VCaP (cell line): ENCODE measurements at regions not wholly inside any gene's neighbourhood (a gene's known extent, or its start where the extent isn't known, plus 50 kb on each side); places are given as distances from the start of the nearest gene placed in this dataset.

Experiments
- H3K27ac ChIP-seq: fragments of 450-650 bp; 2 replicates; pipeline ENCODE4 v1.5.1; 2017
- TF ChIP-seq, protein P1 (sequence below): fragments of 450-650 bp; conservative IDR thresholded peaks from 2 replicates; pipeline ENCODE4 v1.5.1; 2017; ENCODE audit warnings: mild to moderate bottlenecking, moderate library complexity

- H3K27ac ChIP-seq, result no peak overlapping the region
- TF ChIP-seq, protein P1, sequence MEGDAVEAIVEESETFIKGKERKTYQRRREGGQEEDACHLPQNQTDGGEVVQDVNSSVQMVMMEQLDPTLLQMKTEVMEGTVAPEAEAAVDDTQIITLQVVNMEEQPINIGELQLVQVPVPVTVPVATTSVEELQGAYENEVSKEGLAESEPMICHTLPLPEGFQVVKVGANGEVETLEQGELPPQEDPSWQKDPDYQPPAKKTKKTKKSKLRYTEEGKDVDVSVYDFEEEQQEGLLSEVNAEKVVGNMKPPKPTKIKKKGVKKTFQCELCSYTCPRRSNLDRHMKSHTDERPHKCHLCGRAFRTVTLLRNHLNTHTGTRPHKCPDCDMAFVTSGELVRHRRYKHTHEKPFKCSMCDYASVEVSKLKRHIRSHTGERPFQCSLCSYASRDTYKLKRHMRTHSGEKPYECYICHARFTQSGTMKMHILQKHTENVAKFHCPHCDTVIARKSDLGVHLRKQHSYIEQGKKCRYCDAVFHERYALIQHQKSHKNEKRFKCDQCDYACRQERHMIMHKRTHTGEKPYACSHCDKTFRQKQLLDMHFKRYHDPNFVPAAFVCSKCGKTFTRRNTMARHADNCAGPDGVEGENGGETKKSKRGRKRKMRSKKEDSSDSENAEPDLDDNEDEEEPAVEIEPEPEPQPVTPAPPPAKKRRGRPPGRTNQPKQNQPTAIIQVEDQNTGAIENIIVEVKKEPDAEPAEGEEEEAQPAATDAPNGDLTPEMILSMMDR, result no peak
Observed at GRCh38 chr16:66260522-66261254, 105.8 kb upstream of the CDH5 start.

GRCh38 chr16:66258916-66259845, 107.3 kb upstream of the CDH5 start:
- TF ChIP-seq, protein P1, result no peak
- no peak overlapping the region for H3K27ac ChIP-seq

DNA sequence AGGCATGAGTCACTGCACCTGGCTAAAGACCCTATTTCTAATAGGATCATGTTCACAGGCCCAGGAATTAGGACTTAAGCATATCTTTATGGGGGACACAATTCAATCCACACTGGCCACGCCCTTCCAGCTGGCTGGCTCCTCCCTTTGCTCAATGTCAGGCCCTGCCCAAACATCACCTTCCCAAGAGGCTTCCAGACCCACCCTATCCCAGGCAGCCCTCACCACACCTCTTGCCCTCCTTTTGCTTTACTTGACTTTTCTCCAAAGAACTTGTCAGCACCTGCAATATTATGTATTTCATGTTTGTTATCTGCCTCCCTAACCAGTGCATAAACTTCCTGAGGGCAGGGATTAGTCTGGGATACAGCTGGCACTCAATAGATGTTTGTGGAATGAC, 109.6 kb upstream of the CDH5 start:
- TF ChIP-seq, protein P1, result no peak
- no peak overlapping the region for H3K27ac ChIP-seq

DNA sequence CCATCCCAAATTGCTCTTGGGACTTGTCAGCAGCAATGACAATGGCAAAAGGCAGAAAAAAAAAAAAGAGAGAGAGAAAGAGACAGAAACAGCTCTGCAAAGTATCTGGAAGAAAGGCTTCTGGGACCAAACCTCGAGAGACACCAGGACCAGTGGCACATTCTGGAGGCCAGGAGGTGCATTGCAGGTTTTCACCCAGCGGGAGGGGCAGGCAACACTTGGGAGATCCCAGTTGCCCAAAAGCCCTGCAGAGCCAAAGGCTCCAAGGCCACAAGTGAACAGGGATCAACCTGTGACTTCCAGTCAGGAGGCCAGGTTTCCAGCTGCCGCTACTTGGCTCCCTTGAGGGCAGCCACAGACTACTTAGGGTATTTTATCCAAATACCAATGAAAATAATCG, 110.8 kb upstream of the CDH5 start:
- TF ChIP-seq, protein P1, result no peak

DNA sequence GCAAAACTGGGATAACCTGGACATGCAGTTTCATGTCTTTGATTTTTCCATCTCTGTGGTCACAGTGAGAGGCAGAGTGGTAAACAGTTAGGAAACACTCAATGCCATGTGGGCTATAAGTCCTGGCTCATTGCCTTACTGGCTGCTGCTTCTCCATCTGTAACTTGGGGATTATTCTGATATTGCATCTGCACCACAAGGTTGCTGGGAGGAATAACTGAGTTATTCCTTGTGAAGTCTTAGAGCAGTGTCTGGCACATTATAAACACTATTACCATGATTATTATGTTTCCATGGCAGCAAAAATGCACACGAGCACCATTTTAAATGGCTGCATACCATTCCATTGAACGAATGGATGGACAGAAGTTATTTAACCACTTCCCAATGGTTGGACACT, 111.7 kb upstream of the CDH5 start:
- TF ChIP-seq, protein P1, result no peak
- H3K27ac ChIP-seq, result no peak overlapping the region

More for the DNA sequence above, 110.8 kb upstream of the CDH5 start:
- no peak overlapping the region for H3K27ac ChIP-seq

GRCh38 chr16:66254106-66254505, 112.4 kb upstream of the CDH5 start:
- H3K27ac ChIP-seq, result no peak overlapping the region
- TF ChIP-seq, protein P1, result no peak

GRCh38 chr16:66251476-66252160, 114.9 kb upstream of the CDH5 start:
- no peak overlapping the region for H3K27ac ChIP-seq
- TF ChIP-seq, protein P1, result no peak
